ENCODE measurements at regions not wholly inside any gene's neighbourhood (a gene's known extent, or its start where the extent isn't known, plus 50 kb on each side); places are given as distances from the start of the nearest gene placed in this dataset.

GRCh38 chr2:41827354-41827971, 220.4 kb upstream of the PKDCC start:
- DNase-seq, result no peak

- DNase-seq, result no peak
These were observed 219.7 kb upstream of the PKDCC start for GRCh38 chr2:41828052-41828643.

- DNase-seq, result no peak
These were observed 218.8 kb upstream of the PKDCC start for GRCh38 chr2:41829052-41829451.

- no peak for DNase-seq
These were observed 217.2 kb upstream of the PKDCC start for GRCh38 chr2:41830600-41830999.

GRCh38 chr2:41832218-41832617, 215.6 kb upstream of the PKDCC start:
- no peak for DNase-seq

GRCh38 chr2:41835401-41835800, 212.4 kb upstream of the PKDCC start:
- DNase-seq, result no peak

- no peak for DNase-seq
These were observed 210.9 kb upstream of the PKDCC start for GRCh38 chr2:41836948-41837347.

GRCh38 chr2:41837610-41838009, 210.2 kb upstream of the PKDCC start:
- no peak for DNase-seq

GRCh38 chr2:41840702-41841551, 206.9 kb upstream of the PKDCC start:
- peak; percentile 88 to 95 for DNase-seq

- DNase-seq, result no peak
These were observed 200.9 kb upstream of the PKDCC start for GRCh38 chr2:41846962-41847361.

- no peak for DNase-seq
These were observed 199.9 kb upstream of the PKDCC start for GRCh38 chr2:41847744-41848441.

- no peak for DNase-seq
These were observed 196.3 kb upstream of the PKDCC start for GRCh38 chr2:41851554-41851953.

GRCh38 chr2:41853427-41854191, 194.2 kb upstream of the PKDCC start:
- DNase-seq, result peak in 1 of 2 experiments; percentile 54

GRCh38 chr2:41854227-41854626, 193.6 kb upstream of the PKDCC start:
- DNase-seq, result no peak

GRCh38 chr2:41856946-41857345, 190.9 kb upstream of the PKDCC start:
- DNase-seq, result no peak

- no peak for DNase-seq
These were observed 188.0 kb upstream of the PKDCC start for GRCh38 chr2:41859615-41860514.

GRCh38 chr2:41863062-41863461, 184.8 kb upstream of the PKDCC start:
- DNase-seq, result no peak

- no peak for DNase-seq
These were observed 182.6 kb upstream of the PKDCC start for GRCh38 chr2:41865263-41865662.

GRCh38 chr2:41867553-41867952, 180.3 kb upstream of the PKDCC start:
- DNase-seq, result no peak

- peak in 1 of 2 experiments; percentile 42 for DNase-seq
These were observed 178.1 kb upstream of the PKDCC start for GRCh38 chr2:41869542-41870264.

GRCh38 chr2:41870265-41870585, 177.6 kb upstream of the PKDCC start:
- DNase-seq, result no peak

Measured in NCI-H446 (cell line).